ENCODE measurements at regions not wholly inside any gene's neighbourhood (a gene's known extent, or its start where the extent isn't known, plus 50 kb on each side); places are given as distances from the start of the nearest gene placed in this dataset.

DNA sequence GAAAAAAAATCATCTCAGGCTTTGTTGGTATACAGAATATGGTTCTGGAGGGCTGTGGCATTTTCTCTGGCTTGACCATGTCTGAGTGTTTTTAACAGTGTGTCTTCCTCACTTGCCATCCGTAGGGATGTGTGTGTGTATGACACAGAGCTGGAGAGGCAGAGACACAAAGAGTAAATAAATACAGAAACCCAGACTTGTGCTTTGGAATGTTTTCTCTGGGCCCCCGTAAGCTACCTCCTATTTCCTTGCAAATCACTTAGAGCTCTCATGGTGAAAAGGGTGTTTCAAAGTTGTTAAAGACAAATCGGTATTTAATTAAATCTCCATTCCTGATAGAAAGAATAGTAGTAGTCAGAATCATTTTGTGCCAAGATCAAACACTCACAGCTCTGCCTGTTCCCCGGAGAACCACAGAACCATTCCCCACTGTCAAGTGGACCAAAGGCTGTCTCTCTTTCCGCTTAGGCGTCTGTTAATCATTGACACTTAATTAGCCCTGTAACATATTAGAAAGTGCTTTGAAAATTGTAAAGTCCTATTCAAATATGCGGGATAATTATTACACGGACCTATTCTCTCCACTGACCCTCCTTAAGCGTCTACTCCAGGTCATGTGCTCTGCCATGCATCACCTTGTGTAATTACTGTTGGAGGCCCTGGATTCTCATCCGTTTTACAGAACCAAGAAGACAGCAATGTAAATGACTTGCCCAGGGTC lies 313.6 kb upstream of the TLE3 start:
- no peak overlapping the region for H3K27ac Mint-ChIP-seq
- no peak overlapping the region for H3K4me3 Mint-ChIP-seq
- H3K9me3 Mint-ChIP-seq = no peaks in the 10 kb centered on the region
- DNase-seq (ENCODE audit: low spot score) = no peak
- no peaks in the 10 kb centered on the region for H3K36me3 Mint-ChIP-seq (ENCODE audit: low read depth)
- H3K27me3 Mint-ChIP-seq (ENCODE audit: low read depth) = peaks cover 24% of the 10 kb centered on the region
- no peaks in the 10 kb centered on the region for H3K4me1 Mint-ChIP-seq (ENCODE audit: low read depth)

DNA sequence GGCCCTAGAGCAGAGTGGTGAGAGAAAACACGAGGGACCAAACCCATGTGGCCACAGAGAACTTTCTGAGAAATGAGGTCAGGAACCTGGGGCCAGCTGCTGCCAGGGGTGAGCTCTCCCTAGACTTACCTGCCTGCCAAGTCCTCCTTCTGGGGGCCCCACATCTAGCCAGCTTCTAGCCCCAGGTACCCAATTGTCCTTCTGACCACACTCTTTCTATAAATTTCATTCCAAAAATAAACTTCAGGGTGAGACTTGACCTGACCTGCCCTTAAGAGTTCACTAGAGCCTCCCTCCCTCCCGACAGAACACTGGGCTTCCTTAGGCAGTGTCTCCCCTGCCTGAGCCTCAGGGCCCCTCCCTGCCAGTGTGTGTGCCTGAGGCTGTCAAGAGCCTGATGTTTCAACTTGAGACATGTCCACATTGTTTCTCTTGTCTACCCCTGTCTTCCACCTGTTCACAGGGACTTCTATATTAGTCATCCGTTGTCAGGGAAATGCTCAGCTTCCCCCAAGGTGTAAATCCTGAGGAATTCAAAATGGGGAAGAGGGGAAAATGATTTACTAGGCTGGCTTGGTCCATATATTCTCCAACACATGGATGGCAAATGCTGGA lies 312.8 kb upstream of the TLE3 start:
- H3K36me3 Mint-ChIP-seq (ENCODE audit: low read depth) = no peaks in the 10 kb centered on the region
- no peak overlapping the region for H3K4me3 Mint-ChIP-seq
- H3K27me3 Mint-ChIP-seq (ENCODE audit: low read depth) = peaks cover 24% of the 10 kb centered on the region
- no peak for DNase-seq (ENCODE audit: low spot score)
- H3K27ac Mint-ChIP-seq = no peak overlapping the region
- H3K9me3 Mint-ChIP-seq = no peaks in the 10 kb centered on the region
- H3K4me1 Mint-ChIP-seq (ENCODE audit: low read depth) = no peaks in the 10 kb centered on the region

DNA sequence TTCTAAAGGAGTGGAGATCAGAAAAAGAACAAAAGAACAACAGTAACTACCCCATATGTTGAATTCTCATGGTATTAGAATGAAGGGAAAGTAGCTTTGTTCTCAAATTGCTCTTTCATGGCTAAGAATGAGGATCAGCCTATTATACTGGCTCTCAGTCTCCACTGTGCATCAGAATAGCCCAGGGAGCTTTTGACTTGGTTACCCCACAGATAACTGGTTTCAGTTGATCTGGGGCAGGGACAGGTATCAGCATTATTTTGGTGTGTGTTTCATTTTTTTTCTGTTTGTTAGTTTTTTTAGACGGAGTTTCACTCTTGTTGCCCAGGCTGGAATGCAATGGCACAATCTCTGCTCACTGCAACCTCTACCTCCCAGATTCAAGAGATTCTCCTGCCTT lies 311.7 kb upstream of the TLE3 start:
- DNase-seq (ENCODE audit: low spot score) = no peak
- H3K4me1 Mint-ChIP-seq (ENCODE audit: low read depth) = no peaks in the 10 kb centered on the region
- H3K9me3 Mint-ChIP-seq = no peaks in the 10 kb centered on the region
- peaks cover 24% of the 10 kb centered on the region for H3K27me3 Mint-ChIP-seq (ENCODE audit: low read depth)
- no peaks in the 10 kb centered on the region for H3K36me3 Mint-ChIP-seq (ENCODE audit: low read depth)
- H3K27ac Mint-ChIP-seq = no peak overlapping the region
- H3K4me3 Mint-ChIP-seq = no peak overlapping the region

DNA sequence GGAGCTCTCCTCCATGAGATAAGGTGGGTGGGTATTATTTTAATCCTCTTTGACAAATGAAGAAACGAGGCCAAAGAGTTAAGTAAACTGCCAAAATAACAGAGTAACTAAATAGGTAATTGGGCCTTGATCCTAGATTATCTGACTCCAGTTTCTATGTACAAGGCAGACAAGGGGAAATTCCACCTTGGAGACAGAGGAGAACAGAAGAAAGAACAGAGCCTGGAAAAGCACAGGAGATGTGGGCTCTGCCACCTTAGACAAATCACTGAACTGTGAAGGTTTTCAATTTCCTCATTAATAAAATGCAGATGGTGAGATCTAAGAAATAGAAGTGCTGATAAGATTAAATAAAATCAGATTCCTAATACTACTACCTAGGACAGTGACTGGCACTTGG lies 310.2 kb upstream of the TLE3 start:
- no peak for DNase-seq (ENCODE audit: low spot score)
- Mint-ChIP-seq H3K4me3 (no peak overlapping the region), H3K36me3 (ENCODE audit: low read depth) (no peaks in the 10 kb centered on the region), H3K4me1 (ENCODE audit: low read depth) (no peaks in the 10 kb centered on the region), H3K27me3 (ENCODE audit: low read depth) (peaks cover 24% of the 10 kb centered on the region), H3K9me3 (no peaks in the 10 kb centered on the region), H3K27ac (no peak overlapping the region)

DNA sequence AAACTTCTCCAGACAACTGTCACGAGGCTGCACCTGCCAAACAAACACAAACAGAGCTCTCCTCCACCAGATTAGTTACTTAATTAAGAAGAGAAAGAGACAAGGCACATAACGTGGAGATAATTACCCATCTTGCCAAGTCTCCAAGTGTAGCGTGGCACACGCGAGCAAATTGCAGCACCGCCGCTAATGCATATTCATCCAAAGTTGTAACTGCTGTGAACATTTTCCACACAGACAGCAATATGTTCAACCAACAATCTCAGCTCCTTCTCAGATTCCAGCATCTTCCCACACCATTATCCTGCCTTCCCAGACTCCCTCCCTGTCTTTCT lies 309.6 kb upstream of the TLE3 start:
- no peak for DNase-seq (ENCODE audit: low spot score)
- Mint-ChIP-seq H3K9me3 (no peaks in the 10 kb centered on the region), H3K27me3 (ENCODE audit: low read depth) (peaks cover 30% of the 10 kb centered on the region), H3K4me3 (no peak overlapping the region), H3K27ac (no peak overlapping the region), H3K4me1 (ENCODE audit: low read depth) (no peaks in the 10 kb centered on the region), H3K36me3 (ENCODE audit: low read depth) (no peaks in the 10 kb centered on the region)

DNA sequence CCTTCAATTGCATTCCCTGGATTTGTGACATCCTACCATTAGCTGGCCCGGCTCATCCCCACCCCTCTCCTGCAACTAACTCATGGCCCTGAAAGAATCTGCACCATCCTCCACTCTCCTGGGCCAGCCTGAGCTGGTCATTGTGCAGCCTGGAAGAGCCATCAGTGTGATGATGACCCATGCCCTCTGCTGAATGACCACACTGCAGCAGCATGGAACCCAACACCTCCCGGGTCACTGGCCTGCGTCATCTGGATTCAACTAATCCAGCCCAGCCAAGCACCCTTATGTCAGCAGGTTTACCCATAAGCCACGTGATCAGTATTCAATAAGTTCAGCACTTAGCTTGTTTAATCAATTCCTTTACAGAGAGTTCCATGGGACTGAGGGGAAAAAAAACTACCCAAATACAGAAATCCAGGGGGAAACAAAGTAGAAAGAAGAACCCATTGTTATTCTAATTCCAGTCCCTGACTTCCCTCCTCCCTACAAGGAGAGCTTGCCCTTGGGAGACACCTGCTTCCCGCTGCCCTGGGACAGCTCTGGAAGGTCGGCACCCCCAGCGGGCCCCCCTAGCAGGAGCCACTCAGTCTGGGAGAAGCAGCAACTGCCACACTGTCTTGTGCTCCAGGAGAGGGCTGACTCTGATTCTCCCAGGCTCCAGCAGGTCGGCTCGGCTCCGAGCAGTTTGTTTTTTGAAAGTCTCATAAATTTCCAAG lies 309.1 kb upstream of the TLE3 start:
- Mint-ChIP-seq H3K4me1 (ENCODE audit: low read depth) (no peaks in the 10 kb centered on the region), H3K27ac (no peak overlapping the region), H3K27me3 (ENCODE audit: low read depth) (peaks cover 29% of the 10 kb centered on the region)

DNA sequence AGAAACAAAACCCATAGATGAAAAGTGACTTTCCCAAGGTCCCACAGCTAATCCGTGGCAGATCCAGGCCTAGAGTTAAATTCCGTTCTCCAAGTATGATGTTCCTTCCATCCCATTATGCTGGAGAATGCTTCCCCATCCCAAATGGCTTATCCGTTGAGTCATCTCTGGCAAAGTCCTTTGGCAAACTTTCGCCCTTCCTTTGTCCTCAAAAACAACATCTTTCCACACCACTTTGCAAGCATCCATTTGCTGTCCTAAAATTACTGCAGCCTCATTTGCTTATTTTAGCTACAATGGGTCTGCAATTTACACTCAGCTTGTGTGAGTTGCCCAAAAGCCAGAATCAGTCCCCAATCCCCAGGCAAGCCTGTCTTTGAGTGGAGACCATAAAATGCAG lies 304.0 kb upstream of the TLE3 start:
- H3K9me3 Mint-ChIP-seq = no peaks in the 10 kb centered on the region
- DNase-seq (ENCODE audit: low spot score) = no peak
- no peak overlapping the region for H3K4me3 Mint-ChIP-seq
- H3K36me3 Mint-ChIP-seq (ENCODE audit: low read depth) = no peaks in the 10 kb centered on the region
- no peak overlapping the region for H3K27ac Mint-ChIP-seq
- H3K4me1 Mint-ChIP-seq (ENCODE audit: low read depth) = no peaks in the 10 kb centered on the region
- H3K27me3 Mint-ChIP-seq (ENCODE audit: low read depth) = peaks cover 11% of the 10 kb centered on the region

More for the DNA sequence above, 309.1 kb upstream of the TLE3 start:
- no peaks in the 10 kb centered on the region for H3K36me3 Mint-ChIP-seq (ENCODE audit: low read depth)
- no peak overlapping the region for H3K4me3 Mint-ChIP-seq
- no peaks in the 10 kb centered on the region for H3K9me3 Mint-ChIP-seq
- no peak for DNase-seq (ENCODE audit: low spot score)

DNA sequence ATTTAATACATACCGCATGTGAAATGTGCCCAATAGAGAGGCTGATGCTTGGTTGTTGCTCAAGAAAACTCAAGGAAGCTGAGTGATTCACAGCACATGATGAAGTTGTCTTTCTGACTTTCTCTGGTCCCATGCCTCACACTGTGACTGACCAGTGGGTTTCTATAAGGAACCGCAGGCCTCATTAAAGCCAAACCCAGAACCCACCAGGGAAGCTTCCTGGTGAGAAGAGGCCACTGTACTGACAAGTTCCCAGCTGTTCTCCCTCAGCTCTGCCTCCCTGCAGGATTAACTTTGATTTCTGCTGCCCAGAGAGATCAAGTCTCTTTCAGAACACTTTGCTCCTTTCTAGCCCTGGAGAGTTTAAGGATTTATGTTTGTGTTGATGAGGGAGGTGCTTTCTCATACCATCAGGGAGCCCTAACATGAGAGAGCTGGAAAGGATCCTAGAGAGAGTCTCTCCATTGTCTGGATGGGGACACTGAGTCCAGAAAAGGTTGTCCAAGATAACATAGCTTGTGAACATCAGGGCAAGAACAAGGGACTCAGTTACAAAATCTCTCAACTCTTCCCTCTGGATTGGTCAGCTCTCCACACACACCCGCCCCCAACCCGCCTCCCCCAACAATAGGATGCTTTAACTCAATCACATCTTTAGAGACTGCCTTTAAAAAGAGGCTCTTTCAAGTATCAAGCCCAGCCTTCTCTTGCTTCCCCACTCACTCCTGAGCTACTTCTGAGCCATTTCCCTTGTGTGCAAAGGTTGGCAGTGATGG lies 303.2 kb upstream of the TLE3 start:
- no peak for DNase-seq (ENCODE audit: low spot score)
- Mint-ChIP-seq H3K36me3 (ENCODE audit: low read depth) (no peaks in the 10 kb centered on the region), H3K4me3 (no peak overlapping the region), H3K9me3 (no peaks in the 10 kb centered on the region), H3K27me3 (ENCODE audit: low read depth) (peaks cover 11% of the 10 kb centered on the region), H3K27ac (no peak overlapping the region), H3K4me1 (ENCODE audit: low read depth) (no peaks in the 10 kb centered on the region)

DNA sequence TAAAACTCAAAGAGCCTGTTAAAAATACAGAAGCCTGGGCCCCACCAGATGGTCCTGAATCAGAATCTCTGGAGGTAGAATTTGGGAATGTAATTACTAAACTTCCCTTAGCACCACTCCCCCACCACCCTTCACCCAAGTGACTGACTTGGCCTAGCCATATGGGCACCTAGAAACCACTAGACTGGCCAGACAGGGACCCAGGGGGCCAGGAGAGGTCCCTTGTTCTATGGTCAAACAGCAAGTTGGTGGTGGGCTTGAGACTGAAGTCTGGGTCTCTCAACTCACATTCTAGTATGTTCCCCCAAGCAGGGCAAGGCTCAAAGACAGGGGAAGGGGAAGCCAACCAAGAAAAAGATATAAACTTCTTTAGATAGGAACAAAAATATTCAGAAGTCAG lies 301.5 kb upstream of the TLE3 start:
- Mint-ChIP-seq H3K27ac (no peak overlapping the region), H3K4me1 (ENCODE audit: low read depth) (no peaks in the 10 kb centered on the region), H3K4me3 (no peak overlapping the region), H3K9me3 (no peaks in the 10 kb centered on the region), H3K36me3 (ENCODE audit: low read depth) (no peaks in the 10 kb centered on the region), H3K27me3 (ENCODE audit: low read depth) (peaks cover 18% of the 10 kb centered on the region)
- DNase-seq (ENCODE audit: low spot score) = no peak

DNA sequence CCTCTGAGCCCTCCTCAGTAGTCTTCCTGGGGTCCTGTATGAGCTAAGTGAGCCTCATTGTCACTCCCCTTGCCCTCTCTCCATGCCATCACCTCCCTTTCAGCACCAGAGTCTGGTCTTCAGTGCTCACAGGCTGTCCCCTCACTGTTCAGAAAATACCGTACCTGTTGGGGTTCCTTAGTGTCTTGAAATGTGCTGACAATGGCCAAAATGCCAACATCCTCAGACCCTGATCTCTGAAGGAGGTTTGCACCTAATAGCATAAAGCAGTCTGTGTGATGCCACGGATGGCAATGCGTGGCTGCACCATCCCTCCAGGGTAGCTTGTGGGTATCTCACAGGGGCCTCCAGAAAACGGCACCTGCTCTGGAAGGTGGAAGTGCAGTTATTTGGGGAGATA lies 301.0 kb upstream of the TLE3 start:
- Mint-ChIP-seq H3K4me3 (no peak overlapping the region), H3K27me3 (ENCODE audit: low read depth) (peaks cover 18% of the 10 kb centered on the region), H3K27ac (no peak overlapping the region), H3K36me3 (ENCODE audit: low read depth) (no peaks in the 10 kb centered on the region), H3K9me3 (no peaks in the 10 kb centered on the region), H3K4me1 (ENCODE audit: low read depth) (no peaks in the 10 kb centered on the region)
- DNase-seq (ENCODE audit: low spot score) = no peak

DNA sequence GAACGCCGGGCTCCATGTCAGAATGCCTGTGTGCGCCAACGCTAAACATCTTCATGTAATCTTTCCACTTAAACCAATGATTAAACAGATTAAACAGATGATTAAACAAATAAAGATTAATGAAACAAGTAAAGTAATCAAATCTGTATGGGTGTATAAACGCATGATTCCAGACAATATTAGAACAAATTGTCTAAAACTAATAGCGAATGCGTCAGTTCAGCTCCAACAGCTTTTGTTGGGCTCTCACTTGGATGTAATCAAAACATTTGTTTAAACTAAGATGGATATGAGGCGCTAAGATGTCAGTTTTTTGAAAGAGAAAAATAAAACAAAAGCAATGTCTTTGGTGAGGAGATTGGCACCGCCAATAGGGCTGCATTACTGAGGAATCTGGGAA lies 299.1 kb upstream of the TLE3 start:
- Mint-ChIP-seq H3K9me3 (no peaks in the 10 kb centered on the region), H3K4me3 (no peak overlapping the region), H3K27ac (no peak overlapping the region), H3K36me3 (ENCODE audit: low read depth) (no peaks in the 10 kb centered on the region), H3K27me3 (ENCODE audit: low read depth) (peaks cover 9% of the 10 kb centered on the region), H3K4me1 (ENCODE audit: low read depth) (no peaks in the 10 kb centered on the region)
- DNase-seq (ENCODE audit: low spot score) = no peak

DNA sequence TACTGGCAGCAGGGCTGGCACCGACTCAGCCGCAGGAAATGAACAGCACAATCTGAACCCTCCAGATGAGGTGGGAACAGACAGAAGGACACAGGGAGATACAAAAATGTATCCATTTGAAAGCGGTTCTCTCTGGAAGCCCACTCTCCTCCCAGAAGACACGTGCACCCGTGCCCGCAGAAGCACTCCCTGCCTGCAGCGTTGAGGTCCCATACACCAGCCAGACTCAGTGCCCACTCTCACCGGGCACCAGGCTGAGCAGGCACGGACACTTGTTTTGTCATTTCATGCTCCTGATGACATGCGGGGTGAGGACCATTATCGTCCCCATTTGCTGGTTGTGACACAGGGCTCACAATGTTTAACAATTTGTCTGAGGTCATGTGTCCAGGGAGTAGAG lies 297.4 kb upstream of the TLE3 start:
- Mint-ChIP-seq H3K4me1 (ENCODE audit: low read depth) (no peaks in the 10 kb centered on the region), H3K4me3 (no peak overlapping the region), H3K27ac (no peak overlapping the region), H3K9me3 (no peaks in the 10 kb centered on the region), H3K36me3 (ENCODE audit: low read depth) (no peaks in the 10 kb centered on the region), H3K27me3 (ENCODE audit: low read depth) (peaks cover 17% of the 10 kb centered on the region)
- DNase-seq (ENCODE audit: low spot score) = no peak

DNA sequence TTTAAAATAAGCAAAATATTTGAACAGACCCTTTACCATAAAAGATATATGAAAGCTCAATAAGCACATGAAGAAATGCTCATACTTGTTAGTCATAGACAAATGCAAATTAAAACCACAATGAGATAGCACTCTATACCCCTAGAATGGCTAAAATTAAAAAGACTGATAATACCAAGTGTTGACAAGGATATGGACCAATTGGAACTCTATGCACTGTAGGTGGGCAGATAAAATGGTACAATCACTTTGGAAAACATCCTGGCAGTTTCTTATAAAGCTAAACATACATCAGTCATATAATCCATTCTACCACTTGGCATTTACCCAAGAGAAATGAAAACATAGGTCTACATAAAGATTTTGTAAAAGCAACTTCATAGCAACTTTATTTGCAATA lies 293.0 kb upstream of the TLE3 start:
- no peak overlapping the region for H3K4me3 Mint-ChIP-seq
- H3K27me3 Mint-ChIP-seq (ENCODE audit: low read depth) = peaks cover 20% of the 10 kb centered on the region
- no peaks in the 10 kb centered on the region for H3K9me3 Mint-ChIP-seq
- DNase-seq (ENCODE audit: low spot score) = no peak
- no peak overlapping the region for H3K27ac Mint-ChIP-seq
- H3K36me3 Mint-ChIP-seq (ENCODE audit: low read depth) = no peaks in the 10 kb centered on the region
- H3K4me1 Mint-ChIP-seq (ENCODE audit: low read depth) = no peaks in the 10 kb centered on the region

DNA sequence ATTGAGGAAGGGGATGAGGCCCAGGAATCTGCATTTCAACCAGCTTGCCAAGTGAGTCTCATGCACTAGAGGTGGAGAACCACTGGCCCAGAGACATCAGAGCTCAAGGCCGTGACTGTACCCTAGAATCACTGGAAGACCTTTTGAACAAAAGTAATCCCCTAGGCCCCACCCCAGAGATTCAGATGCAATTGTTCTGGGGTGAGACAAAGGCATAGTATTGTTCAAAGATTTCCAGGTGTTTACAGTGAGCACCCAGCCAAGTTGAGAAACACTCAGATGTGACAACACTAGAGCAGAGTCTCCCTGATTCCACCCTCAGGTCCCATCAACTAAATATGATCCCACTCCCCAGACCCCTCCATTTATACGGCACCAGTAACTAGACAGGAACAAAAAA lies 290.3 kb upstream of the TLE3 start:
- no peaks in the 10 kb centered on the region for H3K9me3 Mint-ChIP-seq
- no peak for DNase-seq (ENCODE audit: low spot score)
- H3K27ac Mint-ChIP-seq = no peak overlapping the region
- no peak overlapping the region for H3K4me3 Mint-ChIP-seq
- no peaks in the 10 kb centered on the region for H3K4me1 Mint-ChIP-seq (ENCODE audit: low read depth)
- H3K36me3 Mint-ChIP-seq (ENCODE audit: low read depth) = no peaks in the 10 kb centered on the region
- H3K27me3 Mint-ChIP-seq (ENCODE audit: low read depth) = peaks cover 13% of the 10 kb centered on the region
